Left colon (tissue), 2 donors: ENCODE measurements at regions not wholly inside any gene's neighbourhood (a gene's known extent, or its start where the extent isn't known, plus 50 kb on each side); places are given as distances from the start of the nearest gene placed in this dataset.

Experiments
- ATAC-seq: fragments of 200-7000 bp; cut with Tn5 transposase; one replicate; pipeline ENCODE4 v1.9.1; 2020; ENCODE audit warnings: mild to moderate bottlenecking, moderate library complexity
- DNase-seq, 2 donors: peaks; one replicate each; pipeline ENCODE4 v3.0.0-alpha.2; 2020
- intact Hi-C, 2 donors: fragments of 100-400 bp; cut with DNase I in 1 of 2; cut with micrococcal nuclease in 1 of 2; formaldehyde crosslinking; loops; one replicate each; pipeline versions ENCODE4 v1.11.2 to v1.14.0; 2022; cut with DNase I, micrococcal nuclease
- donor health status: DM: no; HTN: no; CAD: no.
- donor health status: DM: yes; HTN: yes; CAD: no.

GRCh38 chr18:22355598-22355997, 62.1 kb downstream of the CTAGE1 start:
- intact Hi-C loops, result no loop called here
- no peak for DNase-seq
- ATAC-seq, result no peak

- intact Hi-C loops, result no loop called here
- DNase-seq, result no peak
- ATAC-seq, result no peak
Observed at GRCh38 chr18:22355069-22355468, 62.6 kb downstream of the CTAGE1 start.

GRCh38 chr18:22349966-22350365, 67.7 kb downstream of the CTAGE1 start:
- ATAC-seq, result no peak
- intact Hi-C loops, result loop anchor here in 1 of 2 donors (10.0 kb wide), 2 partner anchors 175 to 365 kb away; no protein-coding TSS in a partner anchor
- no peak for DNase-seq

- ATAC-seq, result no peak
- intact Hi-C loops, result loop anchor here in 1 of 2 donors (10.0 kb wide), 2 partner anchors 175 to 365 kb away; no protein-coding TSS in a partner anchor
- no peak for DNase-seq
Observed at GRCh38 chr18:22349317-22349898, 68.3 kb downstream of the CTAGE1 start.

GRCh38 chr18:22348521-22349316, 69.0 kb downstream of the CTAGE1 start:
- intact Hi-C loops, result loop anchor here in 1 of 2 donors (10.0 kb wide), 2 partner anchors 174 to 366 kb away; no protein-coding TSS in a partner anchor
- peak; percentile 68 for ATAC-seq

GRCh38 chr18:22347606-22348511, 69.9 kb downstream of the CTAGE1 start:
- intact Hi-C loops, result loop anchor here in 1 of 2 donors (10.0 kb wide), 2 partner anchors 173 to 367 kb away; no protein-coding TSS in a partner anchor
- peak in 1 of 2 donors; percentile 58 for DNase-seq
- peak; percentile 26 for ATAC-seq

More at GRCh38 chr18:22348521-22349316, 69.0 kb downstream of the CTAGE1 start:
- DNase-seq, result peak; percentile 69 to 75

- intact Hi-C loops, result loop anchor here in 1 of 2 donors (10.0 kb wide), 2 partner anchors 172 to 368 kb away; no protein-coding TSS in a partner anchor
- ATAC-seq (peak; percentile 74), DNase-seq (peak; percentile 83 to 87)
Observed at GRCh38 chr18:22346953-22347605, 70.6 kb downstream of the CTAGE1 start.

GRCh38 chr18:22346401-22346952, 71.2 kb downstream of the CTAGE1 start:
- DNase-seq (peak; percentile 82 to 83), ATAC-seq (peak; percentile 40)
- intact Hi-C loops, result loop anchor here in 1 of 2 donors (10.0 kb wide), 2 partner anchors 172 to 368 kb away; no protein-coding TSS in a partner anchor

GRCh38 chr18:22345718-22346117, 72.0 kb downstream of the CTAGE1 start:
- DNase-seq (no peak), ATAC-seq (no peak)
- intact Hi-C loops, result loop anchor here in 1 of 2 donors (10.0 kb wide), 2 partner anchors 171 to 369 kb away; no protein-coding TSS in a partner anchor

- peak in 1 of 2 donors; percentile 58 for DNase-seq
- ATAC-seq, result peak; percentile 54
- intact Hi-C loops, result loop anchor here in 1 of 2 donors (10.0 kb wide), 2 partner anchors 170 to 370 kb away; no protein-coding TSS in a partner anchor
Observed at GRCh38 chr18:22344908-22345670, 72.6 kb downstream of the CTAGE1 start.

- intact Hi-C loops, result loop anchor here in 1 of 2 donors (10.0 kb wide), 2 partner anchors 170 to 370 kb away; no protein-coding TSS in a partner anchor
- ATAC-seq, result no peak
Observed at GRCh38 chr18:22344445-22344844, 73.3 kb downstream of the CTAGE1 start.

GRCh38 chr18:22343613-22344012, 74.1 kb downstream of the CTAGE1 start:
- DNase-seq, result no peak
- intact Hi-C loops, result loop anchor here in 1 of 2 donors (10.0 kb wide), 2 partner anchors 169 to 371 kb away; no protein-coding TSS in a partner anchor
- ATAC-seq, result no peak

More at GRCh38 chr18:22344445-22344844, 73.3 kb downstream of the CTAGE1 start:
- DNase-seq, result no peak

GRCh38 chr18:22342625-22343024, 75.1 kb downstream of the CTAGE1 start:
- ATAC-seq (peak; percentile 57), DNase-seq (peak; percentile 71 to 77)
- intact Hi-C loops, result loop anchor here in 1 of 2 donors (10.0 kb wide), 2 partner anchors 168 to 372 kb away; no protein-coding TSS in a partner anchor

GRCh38 chr18:22340331-22340730, 77.4 kb downstream of the CTAGE1 start:
- intact Hi-C loops, result loop anchor here in 1 of 2 donors (10.0 kb wide), 2 partner anchors 166 to 374 kb away; no protein-coding TSS in a partner anchor
- ATAC-seq (no peak), DNase-seq (no peak)

GRCh38 chr18:22339913-22340312, 77.8 kb downstream of the CTAGE1 start:
- intact Hi-C loops, result loop anchor here in 1 of 2 donors (10.0 kb wide), 2 partner anchors 165 to 375 kb away; no protein-coding TSS in a partner anchor
- ATAC-seq, result no peak

GRCh38 chr18:22337833-22338232, 79.9 kb downstream of the CTAGE1 start:
- DNase-seq (no peak), ATAC-seq (no peak)
- intact Hi-C loops, result no loop called here

More at GRCh38 chr18:22339913-22340312, 77.8 kb downstream of the CTAGE1 start:
- DNase-seq, result no peak
